Osteoblast (primary cell): ENCODE measurements at regions not wholly inside any gene's neighbourhood (a gene's known extent, or its start where the extent isn't known, plus 50 kb on each side); places are given as distances from the start of the nearest gene placed in this dataset.

Experiments used
- DNase-seq: peaks from one replicate; pipeline ENCODE4 v3.0.0; 2011; ENCODE audit warnings: low spot score, mixed read lengths; ENCODE audit not compliant: insufficient read length; ENCODE audit errors: missing footprints
- H2AFZ ChIP-seq: 2 replicates; pipeline ENCODE4 v1.6.0; 2011; ENCODE audit warnings: mild to moderate bottlenecking, low read length
- H3K27ac ChIP-seq: 2 replicates; pipeline ENCODE4 v1.5.1; 2011; ENCODE audit warnings: mild to moderate bottlenecking, low read depth, low read length, moderate library complexity
- H3K27me3 ChIP-seq: 2 replicates; pipeline ENCODE4 v1.6.0; 2012; ENCODE audit warnings: mild to moderate bottlenecking, control low read depth, inconsistent platforms, low read length, moderate library complexity; ENCODE audit not compliant: insufficient read depth
- H3K36me3 ChIP-seq: 2 replicates; pipeline ENCODE4 v1.5.1; 2011; ENCODE audit warnings: mild to moderate bottlenecking, low read length, control low read depth, moderate library complexity; ENCODE audit not compliant: insufficient read depth
- H3K4me1 ChIP-seq: 2 replicates; pipeline ENCODE4 v1.5.1; 2011; ENCODE audit warnings: mild to moderate bottlenecking, low read length, control low read depth, moderate library complexity; ENCODE audit not compliant: insufficient read depth
- H3K4me2 ChIP-seq: 2 replicates; pipeline ENCODE4 v1.6.0; 2011; ENCODE audit warnings: mild to moderate bottlenecking, low read length; ENCODE audit not compliant: insufficient read depth
- H3K4me3 ChIP-seq: fragments of 200-600 bp; sonication (generic); 3 replicates; pipeline ENCODE4 v1.5.1; 2012; ENCODE audit warnings: mild to moderate bottlenecking, low read length, inconsistent platforms; ENCODE audit not compliant: insufficient read depth
- H3K79me2 ChIP-seq: 2 replicates; pipeline ENCODE4 v1.6.0; 2012; ENCODE audit warnings: mild to moderate bottlenecking, low read length, control low read depth, inconsistent platforms; ENCODE audit not compliant: insufficient read depth
- H3K9me3 ChIP-seq: 2 replicates; pipeline ENCODE4 v1.5.1; 2011; ENCODE audit warnings: low read depth, low read length, control low read depth
- H4K20me1 ChIP-seq: 2 replicates; pipeline ENCODE4 v1.6.0; 2012; ENCODE audit warnings: mild to moderate bottlenecking, low read length, control low read depth; ENCODE audit not compliant: insufficient read depth
- CTCF ChIP-seq: IDR thresholded peaks from 2 replicates; pipeline ENCODE4 v1.5.1; 2011; ENCODE audit warnings: mild to moderate bottlenecking, low read depth, low read length, moderate library complexity; ENCODE audit errors: extremely low read depth

- H3K36me3 ChIP-seq, result no peaks in the 10 kb centered on the region
- no peak overlapping the region for H3K4me2 ChIP-seq
- H2AFZ ChIP-seq, result no peak overlapping the region
- no peaks in the 10 kb centered on the region for H3K27me3 ChIP-seq
- TF ChIP-seq CTCF, result no peak
- H3K4me3 ChIP-seq, result no peak overlapping the region
- no peaks in the 10 kb centered on the region for H3K4me1 ChIP-seq
- no peaks in the 10 kb centered on the region for H3K79me2 ChIP-seq
- no peak for DNase-seq
- no peak overlapping the region for H3K27ac ChIP-seq
- no peaks in the 10 kb centered on the region for H3K9me3 ChIP-seq
- H4K20me1 ChIP-seq, result no peaks in the 10 kb centered on the region
Observed at GRCh38 chr13:22740264-22740663, 440.5 kb upstream of the SGCG start.

GRCh38 chr13:22744688-22745452, 435.9 kb upstream of the SGCG start:
- H3K79me2 ChIP-seq, result no peaks in the 10 kb centered on the region
- H3K9me3 ChIP-seq, result no peaks in the 10 kb centered on the region
- DNase-seq, result no peak
- H3K4me3 ChIP-seq, result no peak overlapping the region
- H3K27ac ChIP-seq, result no peak overlapping the region
- H3K27me3 ChIP-seq, result no peaks in the 10 kb centered on the region
- H4K20me1 ChIP-seq, result no peaks in the 10 kb centered on the region
- no peak overlapping the region for H2AFZ ChIP-seq
- no peaks in the 10 kb centered on the region for H3K4me1 ChIP-seq
- no peak for TF ChIP-seq CTCF
- no peaks in the 10 kb centered on the region for H3K36me3 ChIP-seq
- no peak overlapping the region for H3K4me2 ChIP-seq

GRCh38 chr13:22748866-22749577, 431.8 kb upstream of the SGCG start:
- H3K9me3 ChIP-seq, result no peaks in the 10 kb centered on the region
- no peaks in the 10 kb centered on the region for H3K79me2 ChIP-seq
- H2AFZ ChIP-seq, result no peak overlapping the region
- H3K4me3 ChIP-seq, result no peak overlapping the region
- H3K36me3 ChIP-seq, result no peaks in the 10 kb centered on the region
- no peaks in the 10 kb centered on the region for H4K20me1 ChIP-seq
- no peak overlapping the region for H3K27ac ChIP-seq
- no peaks in the 10 kb centered on the region for H3K4me1 ChIP-seq
- no peak overlapping the region for H3K4me2 ChIP-seq
- no peak for TF ChIP-seq CTCF
- no peak for DNase-seq
- H3K27me3 ChIP-seq, result no peaks in the 10 kb centered on the region

- Histone ChIP-seq H3K27ac (no peak overlapping the region), H4K20me1 (no peaks in the 10 kb centered on the region)
Observed at GRCh38 chr13:22749626-22750025, 431.2 kb upstream of the SGCG start.

More at GRCh38 chr13:22749626-22750025, 431.2 kb upstream of the SGCG start:
- Histone ChIP-seq H3K4me1 (no peaks in the 10 kb centered on the region), H3K79me2 (no peaks in the 10 kb centered on the region), H3K4me3 (no peak overlapping the region), H2AFZ (no peak overlapping the region), H3K4me2 (no peak overlapping the region), H3K9me3 (no peaks in the 10 kb centered on the region), H3K36me3 (no peaks in the 10 kb centered on the region), H3K27me3 (no peaks in the 10 kb centered on the region)
- no peak for DNase-seq
- no peak for TF ChIP-seq CTCF
